Kidney epithelial cell (primary cell): ENCODE measurements at regions not wholly inside any gene's neighbourhood (a gene's known extent, or its start where the extent isn't known, plus 50 kb on each side); places are given as distances from the start of the nearest gene placed in this dataset.
"Not testable (repeated sequence)": the region's sequence is repeated elsewhere in the genome, so short reads cannot be mapped to it uniquely, and the experiment has no call there.

Experiments used
- DNase-seq: peaks from one replicate; pipeline ENCODE4 v3.0.0-alpha.2; 2010; ENCODE audit warnings: low read depth
- H3K27me3 ChIP-seq: 2 replicates; pipeline ENCODE4 v1.6.0; 2011; ENCODE audit warnings: low read length; ENCODE audit not compliant: control insufficient read depth, insufficient read depth
- H3K36me3 ChIP-seq: 2 replicates; pipeline ENCODE4 v1.5.1; 2011; ENCODE audit warnings: low read length; ENCODE audit not compliant: control insufficient read depth, insufficient read depth
- H3K4me3 ChIP-seq: 2 replicates; pipeline ENCODE4 v1.5.1; 2011; ENCODE audit warnings: low read depth, mild to moderate bottlenecking, control low read depth, low read length
- TF ChIP-seq, protein P1 (sequence below): IDR thresholded peaks from 2 replicates; pipeline ENCODE4 v1.5.1; 2011; ENCODE audit warnings: mild to moderate bottlenecking, moderate library complexity, low read length, control low read depth, inconsistent platforms; ENCODE audit not compliant: insufficient read depth, poor library complexity, severe bottlenecking

DNA sequence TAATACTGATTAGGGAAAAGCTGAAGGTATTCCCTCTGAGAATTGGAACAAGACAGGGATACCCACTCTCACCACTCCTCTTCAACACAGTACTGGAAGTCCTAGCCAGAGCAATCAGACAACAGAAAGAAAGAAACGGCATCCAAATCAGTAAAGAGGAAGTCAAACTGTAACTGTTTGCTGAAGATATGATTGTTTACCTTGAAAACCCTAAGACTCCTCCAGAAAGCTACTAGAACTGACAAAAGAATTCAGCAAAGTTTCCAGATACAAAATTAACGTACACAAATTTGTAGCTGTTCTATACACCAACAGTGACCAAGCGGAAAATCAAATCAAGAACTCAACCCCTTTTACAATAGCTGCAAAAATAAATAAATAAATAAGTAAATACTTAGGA lies 78.6 kb downstream of the EXTL2 start:
- TF ChIP-seq, protein P1, sequence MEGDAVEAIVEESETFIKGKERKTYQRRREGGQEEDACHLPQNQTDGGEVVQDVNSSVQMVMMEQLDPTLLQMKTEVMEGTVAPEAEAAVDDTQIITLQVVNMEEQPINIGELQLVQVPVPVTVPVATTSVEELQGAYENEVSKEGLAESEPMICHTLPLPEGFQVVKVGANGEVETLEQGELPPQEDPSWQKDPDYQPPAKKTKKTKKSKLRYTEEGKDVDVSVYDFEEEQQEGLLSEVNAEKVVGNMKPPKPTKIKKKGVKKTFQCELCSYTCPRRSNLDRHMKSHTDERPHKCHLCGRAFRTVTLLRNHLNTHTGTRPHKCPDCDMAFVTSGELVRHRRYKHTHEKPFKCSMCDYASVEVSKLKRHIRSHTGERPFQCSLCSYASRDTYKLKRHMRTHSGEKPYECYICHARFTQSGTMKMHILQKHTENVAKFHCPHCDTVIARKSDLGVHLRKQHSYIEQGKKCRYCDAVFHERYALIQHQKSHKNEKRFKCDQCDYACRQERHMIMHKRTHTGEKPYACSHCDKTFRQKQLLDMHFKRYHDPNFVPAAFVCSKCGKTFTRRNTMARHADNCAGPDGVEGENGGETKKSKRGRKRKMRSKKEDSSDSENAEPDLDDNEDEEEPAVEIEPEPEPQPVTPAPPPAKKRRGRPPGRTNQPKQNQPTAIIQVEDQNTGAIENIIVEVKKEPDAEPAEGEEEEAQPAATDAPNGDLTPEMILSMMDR = no peak
- Histone ChIP-seq H3K4me3 (no peak overlapping the region), H3K36me3 (no peaks in the 10 kb centered on the region), H3K27me3 (no peaks in the 10 kb centered on the region)
- no peak for DNase-seq

- not testable (repeated sequence) for H3K27me3 ChIP-seq, H3K36me3 ChIP-seq, H3K4me3 ChIP-seq, DNase-seq
Observed at GRCh38 chr1:100820195-100820594, 74.4 kb downstream of the EXTL2 start.

- not testable (repeated sequence) for DNase-seq, H3K36me3 ChIP-seq, H3K4me3 ChIP-seq, H3K27me3 ChIP-seq
Observed at GRCh38 chr1:100821919-100822318, 72.7 kb downstream of the EXTL2 start.
